GM12892 (cell line): ENCODE measurements at regions not wholly inside any gene's neighbourhood (a gene's known extent, or its start where the extent isn't known, plus 50 kb on each side); places are given as distances from the start of the nearest gene placed in this dataset.

Experiments used
- DNase-seq: peaks from one replicate; pipeline ENCODE4 v3.0.0; 2011; ENCODE audit not compliant: insufficient read length
- FAIRE-seq: peaks from 2 replicates; lab custom pipeline; 2011; peaks lifted over from hg19 to GRCh38; lab: Jason Lieb, UNC
- POLR2A ChIP-seq: IDR thresholded peaks from 2 replicates; pipeline ENCODE4 v1.6.1; 2011; ENCODE audit warnings: low read depth, low read length, control low read depth
- POLR2AphosphoS5 ChIP-seq: IDR thresholded peaks from 2 replicates; pipeline ENCODE4 v1.6.1; 2011; ENCODE audit warnings: low read depth, low read length, control low read depth
- TAF1 ChIP-seq: IDR thresholded peaks from 2 replicates; pipeline ENCODE4 v1.6.1; 2011; ENCODE audit warnings: low read depth, mild to moderate bottlenecking, control low read depth, low read length, borderline replicate concordance

GRCh38 chr5:82403724-82404123, 125.6 kb upstream of the RPS23 start:
- FAIRE-seq (no peak), DNase-seq (no peak)
- TF ChIP-seq POLR2AphosphoS5, result no peak
- TF ChIP-seq POLR2A, result no peak
- TF ChIP-seq TAF1, result no peak

DNA sequence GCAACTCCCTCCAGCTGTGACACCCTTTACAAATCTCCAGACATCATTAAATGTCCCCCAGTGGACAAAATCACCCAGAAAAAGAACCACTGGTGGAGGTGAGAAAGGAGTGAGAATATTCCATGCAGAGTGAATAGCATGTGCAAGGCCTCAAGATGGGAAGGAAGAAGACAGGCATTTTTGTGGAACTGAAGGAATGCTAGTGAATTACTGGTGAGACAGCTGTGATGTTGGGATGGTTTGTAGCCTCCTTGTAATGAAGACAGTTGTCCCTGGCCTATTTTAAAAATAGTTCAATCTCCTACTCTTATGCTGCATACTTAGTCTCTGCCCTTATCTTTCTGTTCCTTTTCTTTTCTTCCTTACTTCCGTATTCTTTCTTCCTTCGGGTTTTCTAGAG, 124.9 kb upstream of the RPS23 start:
- FAIRE-seq, result no peak
- no peak for DNase-seq
- TF ChIP-seq TAF1, result no peak
- no peak for TF ChIP-seq POLR2A
- no peak for TF ChIP-seq POLR2AphosphoS5

DNA sequence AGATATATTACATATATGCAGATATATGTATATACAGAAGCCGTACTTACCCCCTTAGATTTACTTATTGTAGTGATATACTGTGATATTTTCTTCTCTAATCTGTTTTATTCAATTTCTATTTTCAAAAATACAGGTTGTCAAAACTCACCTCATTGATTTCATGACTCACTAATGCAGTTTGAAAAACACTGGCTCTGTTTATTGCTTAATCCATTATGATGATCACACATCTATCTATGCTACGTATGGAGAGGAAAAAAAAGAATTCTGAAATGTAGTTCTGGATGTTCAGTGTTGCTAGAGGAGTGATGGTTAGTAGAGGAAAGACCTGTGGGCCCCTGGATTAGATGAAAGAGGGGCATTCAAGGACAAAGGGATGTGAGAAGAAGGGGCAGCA, 121.0 kb upstream of the RPS23 start:
- no peak for DNase-seq
- TF ChIP-seq POLR2AphosphoS5 (no peak), POLR2A (no peak), TAF1 (no peak)
- FAIRE-seq, result no peak

DNA sequence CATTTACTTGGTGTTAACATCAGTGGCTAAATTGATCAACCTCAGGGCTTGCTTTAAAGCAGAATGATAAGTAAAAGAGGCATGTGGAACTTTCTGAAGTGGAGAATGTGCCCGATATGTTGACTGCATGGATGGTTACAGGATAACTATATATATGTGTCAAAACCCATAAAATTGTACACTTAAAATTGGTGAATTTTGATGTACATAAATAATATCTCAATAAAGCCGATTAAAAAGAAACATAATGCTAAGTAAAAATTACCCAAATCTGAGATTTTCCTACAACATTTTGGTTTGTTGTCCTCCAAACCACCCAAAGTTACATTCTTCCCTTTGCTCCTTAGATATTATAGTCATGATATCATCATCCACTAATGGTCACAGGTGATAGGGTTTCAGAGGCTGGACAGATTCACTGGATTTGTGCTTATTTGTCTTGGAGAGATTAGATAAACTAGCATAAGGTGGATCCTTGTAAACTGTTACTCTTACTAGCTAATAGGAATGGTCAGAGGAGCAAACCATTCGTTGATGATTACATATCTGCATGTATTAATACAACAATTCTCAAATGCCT, 119.7 kb upstream of the RPS23 start:
- no peak for FAIRE-seq
- TF ChIP-seq POLR2A, result no peak
- no peak for TF ChIP-seq TAF1
- TF ChIP-seq POLR2AphosphoS5, result no peak

GRCh38 chr5:82396871-82397514, 118.8 kb upstream of the RPS23 start:
- FAIRE-seq, result no peak
- DNase-seq, result no peak
- TF ChIP-seq POLR2AphosphoS5, result no peak
- no peak for TF ChIP-seq TAF1
- TF ChIP-seq POLR2A, result no peak

More for the DNA sequence above, 119.7 kb upstream of the RPS23 start:
- DNase-seq, result no peak

GRCh38 chr5:82396396-82396795, 118.2 kb upstream of the RPS23 start:
- DNase-seq (no peak), FAIRE-seq (no peak)
- TF ChIP-seq POLR2A (no peak), TAF1 (no peak), POLR2AphosphoS5 (no peak)

DNA sequence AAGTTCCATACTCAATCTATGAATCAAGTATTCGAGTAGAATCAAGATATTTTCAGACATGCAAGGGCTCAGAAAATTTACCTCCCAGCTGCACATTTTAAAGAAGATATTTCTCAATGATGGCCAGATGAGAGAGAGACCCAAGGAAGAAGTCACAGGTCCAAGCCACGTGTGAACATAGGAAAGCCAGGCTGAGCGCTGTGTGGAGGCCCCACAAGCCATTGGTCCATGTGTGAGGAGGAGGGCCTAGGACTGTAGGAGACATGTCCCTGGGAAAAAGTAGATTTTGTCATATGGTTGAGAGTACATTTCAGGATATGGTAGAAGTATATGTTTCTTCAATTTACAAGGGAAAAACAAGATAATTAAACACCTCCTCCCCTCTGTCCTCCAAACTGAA, 115.8 kb upstream of the RPS23 start:
- TF ChIP-seq POLR2A (no peak), POLR2AphosphoS5 (no peak), TAF1 (no peak)
- FAIRE-seq, result no peak
- no peak for DNase-seq

DNA sequence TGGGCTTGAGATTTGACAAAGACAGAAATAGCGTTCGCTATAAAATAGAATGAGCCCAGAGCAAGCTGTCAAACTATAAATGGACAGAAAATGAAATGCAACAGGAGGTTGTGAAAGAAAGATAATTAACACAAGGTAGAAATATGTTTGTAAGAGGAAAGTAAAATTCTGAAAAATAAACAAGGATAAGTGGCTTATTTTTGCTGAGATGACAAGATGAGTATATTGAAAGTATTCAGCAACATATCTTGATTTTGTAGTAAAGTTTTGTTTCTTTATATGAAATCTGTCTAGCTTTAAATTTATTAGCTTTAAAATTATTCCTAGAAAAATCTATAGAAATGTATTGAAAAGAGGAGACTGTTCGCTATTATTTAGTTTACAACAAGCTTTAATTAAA, 111.9 kb upstream of the RPS23 start:
- TF ChIP-seq POLR2AphosphoS5, result no peak
- TF ChIP-seq POLR2A, result no peak
- TF ChIP-seq TAF1, result no peak
- FAIRE-seq (no peak), DNase-seq (no peak)

GRCh38 chr5:82389347-82389746, 111.2 kb upstream of the RPS23 start:
- no peak for FAIRE-seq
- TF ChIP-seq POLR2A (no peak), TAF1 (no peak), POLR2AphosphoS5 (no peak)
- DNase-seq, result no peak

GRCh38 chr5:82388181-82388580, 110.0 kb upstream of the RPS23 start:
- DNase-seq (no peak), FAIRE-seq (no peak)
- TF ChIP-seq POLR2AphosphoS5, result no peak
- no peak for TF ChIP-seq TAF1
- TF ChIP-seq POLR2A, result no peak

- no peak for DNase-seq
- no peak for FAIRE-seq
- TF ChIP-seq TAF1 (no peak), POLR2A (no peak), POLR2AphosphoS5 (no peak)
Observed at GRCh38 chr5:82387819-82388166, 109.6 kb upstream of the RPS23 start.
